ENCODE measurements at regions not wholly inside any gene's neighbourhood (a gene's known extent, or its start where the extent isn't known, plus 50 kb on each side); places are given as distances from the start of the nearest gene placed in this dataset.
"Not testable (repeated sequence)": the region's sequence is repeated elsewhere in the genome, so short reads cannot be mapped to it uniquely, and the experiment has no call there.

DNA sequence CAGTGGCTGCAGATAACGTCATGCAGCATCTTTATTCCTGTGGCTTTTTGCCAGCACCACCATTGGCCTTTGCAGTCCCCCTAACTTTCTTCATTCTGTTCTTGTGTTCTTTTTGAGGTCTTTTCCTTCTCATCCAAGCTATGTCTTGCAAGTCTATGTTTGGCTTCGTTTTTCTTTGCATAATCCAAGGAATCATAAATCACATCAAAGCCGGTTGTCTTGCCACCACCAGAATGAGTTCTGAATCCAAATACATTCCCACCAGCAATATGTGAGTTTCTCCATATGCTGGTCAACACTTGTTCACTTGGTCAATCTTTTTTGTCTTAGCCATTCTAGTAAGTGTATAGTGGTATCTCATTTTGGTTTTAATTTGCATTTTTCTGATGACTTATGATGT, 70.6 kb upstream of the AK4 start:
- TF ChIP-seq, protein P1, sequence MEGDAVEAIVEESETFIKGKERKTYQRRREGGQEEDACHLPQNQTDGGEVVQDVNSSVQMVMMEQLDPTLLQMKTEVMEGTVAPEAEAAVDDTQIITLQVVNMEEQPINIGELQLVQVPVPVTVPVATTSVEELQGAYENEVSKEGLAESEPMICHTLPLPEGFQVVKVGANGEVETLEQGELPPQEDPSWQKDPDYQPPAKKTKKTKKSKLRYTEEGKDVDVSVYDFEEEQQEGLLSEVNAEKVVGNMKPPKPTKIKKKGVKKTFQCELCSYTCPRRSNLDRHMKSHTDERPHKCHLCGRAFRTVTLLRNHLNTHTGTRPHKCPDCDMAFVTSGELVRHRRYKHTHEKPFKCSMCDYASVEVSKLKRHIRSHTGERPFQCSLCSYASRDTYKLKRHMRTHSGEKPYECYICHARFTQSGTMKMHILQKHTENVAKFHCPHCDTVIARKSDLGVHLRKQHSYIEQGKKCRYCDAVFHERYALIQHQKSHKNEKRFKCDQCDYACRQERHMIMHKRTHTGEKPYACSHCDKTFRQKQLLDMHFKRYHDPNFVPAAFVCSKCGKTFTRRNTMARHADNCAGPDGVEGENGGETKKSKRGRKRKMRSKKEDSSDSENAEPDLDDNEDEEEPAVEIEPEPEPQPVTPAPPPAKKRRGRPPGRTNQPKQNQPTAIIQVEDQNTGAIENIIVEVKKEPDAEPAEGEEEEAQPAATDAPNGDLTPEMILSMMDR (IDR thresholded peaks at IDR 0.05; ENCODE audit: insufficient read depth, low read depth, low read length, missing control alignments) = no peak
- no peak overlapping the region for H3K4me3 ChIP-seq (ENCODE audit: low read length)
- no peak for DNase-seq (ENCODE audit: low read depth)

GRCh38 chr1:65079941-65080340, 68.1 kb upstream of the AK4 start:
- H3K4me3 ChIP-seq (ENCODE audit: low read length) = no peak overlapping the region
- peak; percentile 79 for DNase-seq (ENCODE audit: low read depth)
- TF ChIP-seq, protein P1 (IDR thresholded peaks at IDR 0.05; ENCODE audit: insufficient read depth, low read depth, low read length, missing control alignments) = no peak

- no peak for DNase-seq (ENCODE audit: low read depth)
- TF ChIP-seq, protein P1 (IDR thresholded peaks at IDR 0.05; ENCODE audit: insufficient read depth, low read depth, low read length, missing control alignments) = no peak
- H3K4me3 ChIP-seq (ENCODE audit: low read length) = no peak overlapping the region
Measured at GRCh38 chr1:65082346-65083040, 65.5 kb upstream of the AK4 start.

GRCh38 chr1:65083263-65083896, 64.6 kb upstream of the AK4 start:
- DNase-seq (ENCODE audit: low read depth) = peak; percentile 25
- H3K4me3 ChIP-seq (ENCODE audit: low read length) = no peak overlapping the region
- TF ChIP-seq, protein P1 (IDR thresholded peaks at IDR 0.05; ENCODE audit: insufficient read depth, low read depth, low read length, missing control alignments) = no peak

- DNase-seq (ENCODE audit: low read depth) = no peak
- no peak overlapping the region for H3K4me3 ChIP-seq (ENCODE audit: low read length)
- TF ChIP-seq, protein P1 (IDR thresholded peaks at IDR 0.05; ENCODE audit: insufficient read depth, low read depth, low read length, missing control alignments) = no peak
Measured at GRCh38 chr1:65084066-65084465, 63.9 kb upstream of the AK4 start.

DNA sequence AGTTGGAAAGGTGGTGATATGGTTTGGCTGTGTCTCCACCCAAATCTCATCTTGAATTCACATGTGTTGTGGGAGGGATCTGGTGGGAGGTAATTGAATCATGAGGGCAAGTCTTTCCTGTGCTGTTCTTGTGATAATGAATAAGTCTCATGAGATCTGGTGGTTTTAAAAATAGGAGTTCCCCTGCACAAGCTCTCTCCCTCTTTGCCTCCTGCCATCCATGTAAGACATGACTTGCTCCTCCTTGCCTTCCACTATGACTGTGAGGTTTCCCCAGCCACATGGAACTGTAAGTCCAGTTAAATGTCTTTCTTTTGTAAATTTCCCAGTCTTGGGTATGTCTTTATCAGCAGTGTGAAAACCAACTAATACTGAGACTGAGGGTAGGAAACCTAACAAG, 60.5 kb upstream of the AK4 start:
- not testable (repeated sequence) for DNase-seq (ENCODE audit: low read depth); H3K4me3 ChIP-seq (ENCODE audit: low read length)

DNA sequence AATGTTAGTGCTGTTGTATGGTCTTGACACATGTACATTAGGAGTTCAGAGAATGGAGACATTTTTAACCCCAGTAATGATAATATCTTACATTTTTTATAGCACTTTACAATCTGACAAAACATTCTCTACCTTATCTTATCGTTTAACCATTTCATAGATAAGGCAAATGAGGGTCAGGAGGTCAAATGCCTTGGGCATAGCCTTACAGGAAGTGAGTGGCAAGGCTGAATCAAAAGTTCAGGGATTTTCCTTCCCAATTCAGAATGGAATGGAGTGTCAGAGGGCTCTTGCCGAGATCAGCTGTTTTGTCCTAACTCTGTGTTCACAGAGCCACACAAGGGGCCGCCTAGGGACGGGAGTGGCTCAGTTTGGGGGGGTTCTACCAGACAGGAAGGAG, 57.6 kb upstream of the AK4 start:
- no peak for DNase-seq (ENCODE audit: low read depth)
- TF ChIP-seq, protein P1 (IDR thresholded peaks at IDR 0.05; ENCODE audit: insufficient read depth, low read depth, low read length, missing control alignments) = no peak
- no peak overlapping the region for H3K4me3 ChIP-seq (ENCODE audit: low read length)

Measured in epithelial cell of esophagus (primary cell).